Esophagus muscularis mucosa (tissue), 4 donors: ENCODE measurements at regions not wholly inside any gene's neighbourhood (a gene's known extent, or its start where the extent isn't known, plus 50 kb on each side); places are given as distances from the start of the nearest gene placed in this dataset.

Experiments used
- DNase-seq: peaks from one replicate; pipeline ENCODE4 v3.0.0-alpha.2; 2017; ENCODE audit errors: extremely low spot score
- H3K27ac ChIP-seq, 4 donors: fragments of 200-600 bp; sonication (generic); replicated peaks in 1 of 4; 1 replicate in 3 of 4; 2 replicates in 1 of 4; pipeline ENCODE4 v1.5.1; 2016 to 2019; ENCODE audit warnings: mild to moderate bottlenecking in 1 of 4
- H3K27me3 ChIP-seq, 4 donors: fragments of 200-600 bp; sonication (generic); one replicate each; pipeline versions ENCODE4 v1.5.1 to v1.6.0; 2016 to 2019
- H3K36me3 ChIP-seq, 4 donors: fragments of 200-600 bp; sonication (generic); one replicate each; pipeline ENCODE4 v1.5.1; 2016 to 2019
- H3K4me1 ChIP-seq, 4 donors: fragments of 200-600 bp; sonication (generic); one replicate each; pipeline ENCODE4 v1.5.1; 2016 to 2019
- H3K4me3 ChIP-seq, 4 donors: fragments of 200-600 bp; sonication (generic); 1 replicate in 2 of 4; 2 replicates in 2 of 4; pipeline ENCODE4 v1.5.1; 2016 to 2019; ENCODE audit warnings: mild to moderate bottlenecking in 4 of 4, moderate library complexity in 1 of 4
- H3K9me3 ChIP-seq, 4 donors: fragments of 200-600 bp; sonication (generic); 1 replicate in 3 of 4; 2 replicates in 1 of 4; pipeline ENCODE4 v1.5.1; 2016 to 2019
- CTCF ChIP-seq, 3 experiments: fragments of 200-600 bp in 2 of 3; fragments of 450-650 bp in 1 of 3; sonication (generic) in 2 of 3; IDR thresholded peaks; one replicate each; pipeline ENCODE4 v1.5.1; 2017 to 2019; ENCODE audit warnings: antibody characterized with exemption in 3 of 3, mild to moderate bottlenecking in 2 of 3, moderate library complexity in 1 of 3
- EP300 ChIP-seq: sonication (generic); formaldehyde crosslinking; IDR thresholded peaks from one replicate; pipeline ENCODE4 v1.6.1; 2017; ENCODE audit warnings: antibody characterized with exemption
- POLR2A ChIP-seq: fragments of 450-650 bp; IDR thresholded peaks from one replicate; pipeline ENCODE4 v1.6.1; 2017; ENCODE audit warnings: antibody characterized with exemption, moderate library complexity, mild to moderate bottlenecking, low read depth
- POLR2AphosphoS5 ChIP-seq, 2 donors: sonication (generic); formaldehyde crosslinking; IDR thresholded peaks; one replicate each; pipeline ENCODE4 v1.6.1; 2017; ENCODE audit warnings: antibody characterized with exemption in 2 of 2
- WGBS: methylation state at CpG from one replicate; pipeline ENCODE4 v1.1.5; 2018; 5-methylcytosine and 5-hydroxymethylcytosine counted together
- intact Hi-C: fragments of 100-400 bp; cut with DNase I; formaldehyde crosslinking; loops from one replicate; pipeline ENCODE4 v1.15.1; 2023

- 89% methylated on average over 4 of the region's 4 CpGs for WGBS
- no peaks in the 10 kb centered on the region for H3K36me3 ChIP-seq
- intact Hi-C loops, result no loop called here
- no peaks in the 10 kb centered on the region for H3K27me3 ChIP-seq
- no peaks in the 10 kb centered on the region for H3K4me1 ChIP-seq
- TF ChIP-seq POLR2A (no peak), EP300 (no peak), CTCF (IDR thresholded peaks at IDR 0.05) (no peak)
- no peaks in the 10 kb centered on the region for H3K9me3 ChIP-seq
- no peak overlapping the region for H3K27ac ChIP-seq
- no peak overlapping the region for H3K4me3 ChIP-seq
- DNase-seq, result no peak
These were observed 539.7 kb downstream of the ANKRD7 start for GRCh38 chr7:118764221-118764620.

- no peaks in the 10 kb centered on the region for H3K27me3 ChIP-seq
- no peak overlapping the region for H3K4me3 ChIP-seq
- intact Hi-C loops, result no loop called here
- H3K36me3 ChIP-seq, result no peaks in the 10 kb centered on the region
- H3K4me1 ChIP-seq, result no peaks in the 10 kb centered on the region
- DNase-seq, result no peak
- no peak overlapping the region for H3K27ac ChIP-seq
- no peaks in the 10 kb centered on the region for H3K9me3 ChIP-seq
- TF ChIP-seq POLR2A (no peak), EP300 (no peak), POLR2AphosphoS5 (IDR thresholded peaks at IDR 0.05) (no peak), CTCF (IDR thresholded peaks at IDR 0.05) (no peak)
These were observed 547.2 kb downstream of the ANKRD7 start for GRCh38 chr7:118771672-118772071.

GRCh38 chr7:118777308-118777707 lies 552.8 kb downstream of the ANKRD7 start:
- Histone ChIP-seq H3K27me3 (no peaks in the 10 kb centered on the region), H3K36me3 (no peaks in the 10 kb centered on the region), H3K4me3 (no peak overlapping the region), H3K9me3 (no peaks in the 10 kb centered on the region), H3K4me1 (no peaks in the 10 kb centered on the region), H3K27ac (no peak overlapping the region)
- 79% methylated on average over 1 of the region's 1 CpG for WGBS
- TF ChIP-seq POLR2A, result no peak
- no peak for TF ChIP-seq POLR2AphosphoS5 (IDR thresholded peaks at IDR 0.05)
- no peak for TF ChIP-seq EP300
- TF ChIP-seq CTCF (IDR thresholded peaks at IDR 0.05), result no peak
- intact Hi-C loops, result no loop called here
- DNase-seq, result no peak

- no peaks in the 10 kb centered on the region for H3K4me1 ChIP-seq
- TF ChIP-seq POLR2AphosphoS5 (IDR thresholded peaks at IDR 0.05), result no peak
- no peak for TF ChIP-seq POLR2A
- no peak for TF ChIP-seq EP300
- no peak for TF ChIP-seq CTCF (IDR thresholded peaks at IDR 0.05)
- H3K27me3 ChIP-seq, result no peaks in the 10 kb centered on the region
- DNase-seq, result no peak
- WGBS, result 85% methylated on average over 4 of the region's 4 CpGs
- intact Hi-C loops, result no loop called here
- H3K36me3 ChIP-seq, result no peaks in the 10 kb centered on the region
- H3K27ac ChIP-seq, result no peak overlapping the region
- no peak overlapping the region for H3K4me3 ChIP-seq
- H3K9me3 ChIP-seq, result no peaks in the 10 kb centered on the region
These were observed 568.2 kb downstream of the ANKRD7 start for GRCh38 chr7:118792682-118793081.

GRCh38 chr7:118793582-118793981 lies 569.1 kb downstream of the ANKRD7 start:
- no peak for DNase-seq
- intact Hi-C loops, result no loop called here
- no peaks in the 10 kb centered on the region for H3K9me3 ChIP-seq
- H3K4me1 ChIP-seq, result no peaks in the 10 kb centered on the region
- WGBS, result 88% methylated on average over 1 of the region's 1 CpG
- H3K27ac ChIP-seq, result no peak overlapping the region
- no peak for TF ChIP-seq POLR2AphosphoS5 (IDR thresholded peaks at IDR 0.05)
- TF ChIP-seq POLR2A, result no peak
- no peak for TF ChIP-seq CTCF (IDR thresholded peaks at IDR 0.05)
- TF ChIP-seq EP300, result no peak
- H3K4me3 ChIP-seq, result no peak overlapping the region
- H3K36me3 ChIP-seq, result no peaks in the 10 kb centered on the region
- H3K27me3 ChIP-seq, result no peaks in the 10 kb centered on the region
